ENCODE measurements at regions not wholly inside any gene's neighbourhood (a gene's known extent, or its start where the extent isn't known, plus 50 kb on each side); places are given as distances from the start of the nearest gene placed in this dataset.
A peak's percentile ranks its signal among the peaks of the same experiment; 100 is the strongest.

DNA sequence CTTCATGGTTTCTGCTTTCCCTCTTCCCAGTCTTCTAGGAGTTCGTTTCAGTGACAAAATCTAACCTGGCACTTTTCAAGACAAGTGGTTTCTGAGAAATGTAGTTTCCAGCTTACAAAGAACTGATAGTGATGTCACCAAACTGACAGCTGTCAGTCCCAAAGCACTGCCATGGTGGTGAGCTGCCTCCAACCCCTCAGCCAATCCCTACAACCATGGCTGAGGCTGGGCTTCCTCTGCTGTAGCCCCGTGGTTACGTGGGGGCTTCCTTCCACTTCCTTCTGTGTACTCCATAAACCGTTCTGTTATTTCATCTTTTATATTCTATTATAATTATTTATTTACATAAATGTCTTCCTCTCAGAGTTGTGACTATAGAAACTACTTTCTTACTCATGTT lies 198.6 kb upstream of the AGA start:
- Histone ChIP-seq H3K27me3 (no peaks in the 10 kb centered on the region), H3K36me3 (no peaks in the 10 kb centered on the region), H3K9me3 (no peaks in the 10 kb centered on the region), H3K4me3 (ENCODE audit: low read depth, low read length) (no peak overlapping the region), H3K4me1 (no peaks in the 10 kb centered on the region)
- DNase-seq, result no peak
- TF ChIP-seq, protein P1, sequence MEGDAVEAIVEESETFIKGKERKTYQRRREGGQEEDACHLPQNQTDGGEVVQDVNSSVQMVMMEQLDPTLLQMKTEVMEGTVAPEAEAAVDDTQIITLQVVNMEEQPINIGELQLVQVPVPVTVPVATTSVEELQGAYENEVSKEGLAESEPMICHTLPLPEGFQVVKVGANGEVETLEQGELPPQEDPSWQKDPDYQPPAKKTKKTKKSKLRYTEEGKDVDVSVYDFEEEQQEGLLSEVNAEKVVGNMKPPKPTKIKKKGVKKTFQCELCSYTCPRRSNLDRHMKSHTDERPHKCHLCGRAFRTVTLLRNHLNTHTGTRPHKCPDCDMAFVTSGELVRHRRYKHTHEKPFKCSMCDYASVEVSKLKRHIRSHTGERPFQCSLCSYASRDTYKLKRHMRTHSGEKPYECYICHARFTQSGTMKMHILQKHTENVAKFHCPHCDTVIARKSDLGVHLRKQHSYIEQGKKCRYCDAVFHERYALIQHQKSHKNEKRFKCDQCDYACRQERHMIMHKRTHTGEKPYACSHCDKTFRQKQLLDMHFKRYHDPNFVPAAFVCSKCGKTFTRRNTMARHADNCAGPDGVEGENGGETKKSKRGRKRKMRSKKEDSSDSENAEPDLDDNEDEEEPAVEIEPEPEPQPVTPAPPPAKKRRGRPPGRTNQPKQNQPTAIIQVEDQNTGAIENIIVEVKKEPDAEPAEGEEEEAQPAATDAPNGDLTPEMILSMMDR (IDR thresholded peaks at IDR 0.05; ENCODE audit: low read depth, low read length), result no peak

DNA sequence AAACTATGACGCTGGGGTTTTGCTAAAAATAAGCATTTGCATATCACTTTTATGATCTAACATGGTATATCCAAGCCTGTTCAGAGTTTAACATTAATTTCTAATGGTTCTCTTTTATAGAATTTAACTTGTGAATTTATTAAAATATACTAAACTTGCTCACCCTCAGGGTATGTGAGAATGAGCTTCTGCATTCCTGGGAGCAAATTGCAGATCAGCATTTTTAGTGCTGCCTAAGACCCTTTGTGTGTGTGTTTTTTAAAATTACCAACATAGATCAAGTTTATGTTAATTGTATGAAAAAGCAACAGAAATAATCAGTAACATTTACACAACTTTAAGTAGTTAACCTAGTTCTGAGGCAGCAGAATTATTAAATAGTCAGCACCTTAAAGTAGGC lies 218.0 kb upstream of the AGA start:
- no peak for DNase-seq
- no peaks in the 10 kb centered on the region for H3K9me3 ChIP-seq
- TF ChIP-seq, protein P1 (IDR thresholded peaks at IDR 0.05; ENCODE audit: low read depth, low read length), result no peak
- H3K4me1 ChIP-seq, result no peaks in the 10 kb centered on the region
- no peak overlapping the region for H3K4me3 ChIP-seq (ENCODE audit: low read depth, low read length)
- H3K27me3 ChIP-seq, result no peaks in the 10 kb centered on the region
- H3K36me3 ChIP-seq, result no peaks in the 10 kb centered on the region

DNA sequence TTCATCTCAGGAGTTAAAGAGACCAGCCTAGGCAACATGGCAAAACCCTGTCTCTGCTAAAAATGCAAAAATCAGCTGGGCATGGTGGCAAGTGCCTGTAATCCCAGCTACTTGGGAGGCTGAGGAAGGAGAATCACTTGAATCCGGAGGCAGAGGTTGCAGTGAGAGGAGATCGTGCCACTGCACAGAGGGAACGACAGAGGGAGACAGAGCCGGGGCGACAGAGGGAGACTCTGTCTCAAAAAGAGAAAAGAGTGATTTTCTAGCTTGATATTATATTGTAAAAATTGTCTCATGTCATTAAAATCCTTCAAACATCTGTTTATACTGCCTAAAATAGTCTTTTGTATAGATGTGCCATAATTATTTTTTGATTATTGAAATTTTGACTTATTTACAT lies 225.4 kb upstream of the AGA start:
- Histone ChIP-seq H3K9me3 (no peaks in the 10 kb centered on the region), H3K27me3 (no peaks in the 10 kb centered on the region), H3K4me3 (ENCODE audit: low read depth, low read length) (no peak overlapping the region), H3K36me3 (no peaks in the 10 kb centered on the region), H3K4me1 (no peaks in the 10 kb centered on the region)
- TF ChIP-seq, protein P1 (IDR thresholded peaks at IDR 0.05; ENCODE audit: low read depth, low read length), result peak; percentile 37
- no peak for DNase-seq

DNA sequence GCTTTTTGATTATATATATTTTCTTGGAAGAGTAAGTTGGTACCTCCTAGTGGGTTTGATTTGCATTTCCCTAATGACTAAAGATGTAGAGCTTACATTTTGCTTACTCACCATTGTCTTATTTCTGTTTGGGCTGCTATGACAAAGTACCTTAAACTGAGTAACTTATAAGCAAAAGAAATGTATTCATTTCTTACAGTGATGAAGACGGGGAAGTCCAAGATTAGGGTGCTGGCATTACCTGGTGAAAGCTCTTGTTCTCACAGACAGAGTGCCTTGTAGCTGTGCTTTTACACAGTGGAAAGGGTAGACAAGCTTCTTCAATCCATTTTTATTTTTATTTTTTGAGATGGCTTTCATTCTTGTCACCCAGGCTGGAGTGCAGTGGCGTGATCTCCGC lies 229.2 kb upstream of the AGA start:
- Histone ChIP-seq H3K36me3 (no peaks in the 10 kb centered on the region), H3K4me3 (ENCODE audit: low read depth, low read length) (no peak overlapping the region), H3K27me3 (no peaks in the 10 kb centered on the region), H3K4me1 (no peaks in the 10 kb centered on the region), H3K9me3 (no peaks in the 10 kb centered on the region)
- TF ChIP-seq, protein P1 (IDR thresholded peaks at IDR 0.05; ENCODE audit: low read depth, low read length), result no peak
- DNase-seq, result no peak

DNA sequence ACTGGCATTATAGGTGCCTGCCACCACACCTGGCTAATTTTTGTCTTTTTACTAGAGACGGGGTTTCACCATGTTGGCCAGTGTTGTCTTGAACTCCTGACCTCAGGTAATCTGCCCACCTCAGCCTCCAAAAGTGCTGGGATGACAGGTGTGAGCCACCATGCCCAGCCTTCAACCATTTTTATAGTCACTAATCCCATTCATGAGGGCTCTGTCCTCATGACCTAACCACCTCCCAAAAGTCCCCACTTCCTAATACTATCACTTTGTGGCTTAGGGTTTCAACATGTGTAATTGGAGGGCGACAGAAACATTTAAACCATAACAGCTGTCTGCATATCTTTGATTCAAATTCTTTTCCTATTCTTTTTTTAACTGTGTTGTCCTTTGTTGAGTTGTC lies 229.6 kb upstream of the AGA start:
- no peaks in the 10 kb centered on the region for H3K36me3 ChIP-seq
- TF ChIP-seq, protein P1 (IDR thresholded peaks at IDR 0.05; ENCODE audit: low read depth, low read length), result no peak

DNA sequence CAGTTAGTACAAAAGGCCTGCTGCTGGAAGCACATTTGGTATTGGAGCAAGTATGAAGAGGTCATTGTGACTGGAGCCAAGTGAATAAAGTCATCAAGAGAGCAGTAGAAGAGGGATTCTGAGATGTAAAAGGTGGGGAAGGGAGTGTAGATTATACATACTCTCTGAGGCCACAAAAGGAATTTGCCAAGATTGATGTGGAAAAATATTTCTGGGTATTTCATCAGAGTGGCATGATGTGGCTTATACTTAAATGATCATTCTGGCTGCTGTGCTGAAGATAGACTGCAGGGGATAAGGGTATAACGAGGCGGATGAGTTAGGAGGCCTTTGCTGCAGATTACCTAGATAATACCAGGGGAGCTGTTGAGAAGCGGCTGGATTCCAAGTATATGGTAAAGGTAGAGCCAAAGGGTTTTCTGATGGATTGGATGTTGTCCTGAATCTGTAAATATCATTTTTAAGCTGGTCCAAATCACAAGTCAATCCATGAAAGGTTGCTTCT lies 231.8 kb upstream of the AGA start:
- TF ChIP-seq, protein P1 (IDR thresholded peaks at IDR 0.05; ENCODE audit: low read depth, low read length), result no peak
- no peaks in the 10 kb centered on the region for H3K36me3 ChIP-seq
- no peaks in the 10 kb centered on the region for H3K9me3 ChIP-seq
- no peaks in the 10 kb centered on the region for H3K4me1 ChIP-seq
- DNase-seq, result no peak
- H3K27me3 ChIP-seq, result no peaks in the 10 kb centered on the region
- no peak overlapping the region for H3K4me3 ChIP-seq (ENCODE audit: low read depth, low read length)

More for the DNA sequence above, 229.6 kb upstream of the AGA start:
- Histone ChIP-seq H3K4me1 (no peaks in the 10 kb centered on the region), H3K27me3 (no peaks in the 10 kb centered on the region), H3K9me3 (no peaks in the 10 kb centered on the region), H3K4me3 (ENCODE audit: low read depth, low read length) (no peak overlapping the region)
- no peak for DNase-seq
